ENCODE measurements at regions not wholly inside any gene's neighbourhood (a gene's known extent, or its start where the extent isn't known, plus 50 kb on each side); places are given as distances from the start of the nearest gene placed in this dataset.

- TF ChIP-seq EP300 (IDR thresholded peaks at IDR 0.05), result no peak
- no peak for TF ChIP-seq CTCF (IDR thresholded peaks at IDR 0.05)
- no peak for TF ChIP-seq POLR2A (IDR thresholded peaks at IDR 0.05)
Measured at GRCh38 chr13:88329066-88329465, 657.9 kb downstream of the SLITRK5 start.

Data from ovary (tissue), 3 donors.